ENCODE measurements at regions not wholly inside any gene's neighbourhood (a gene's known extent, or its start where the extent isn't known, plus 50 kb on each side); places are given as distances from the start of the nearest gene placed in this dataset.
A peak's percentile ranks its signal among the peaks of the same experiment; 100 is the strongest.

GRCh38 chr12:5379749-5380496 lies 52.0 kb upstream of the NTF3 start:
- DNase-seq, result peak; percentile 30

All from muscle of arm (tissue), 1 donor.